Fibroblast of peridontal ligament (primary cell): ENCODE measurements at regions not wholly inside any gene's neighbourhood (a gene's known extent, or its start where the extent isn't known, plus 50 kb on each side); places are given as distances from the start of the nearest gene placed in this dataset.
"Not testable (repeated sequence)": the region's sequence is repeated elsewhere in the genome, so short reads cannot be mapped to it uniquely, and the experiment has no call there.

ENCODE experiments used
- DNase-seq: peaks from one replicate; pipeline ENCODE4 v3.0.0-alpha.2; 2010; ENCODE audit errors: extremely low read depth

DNA sequence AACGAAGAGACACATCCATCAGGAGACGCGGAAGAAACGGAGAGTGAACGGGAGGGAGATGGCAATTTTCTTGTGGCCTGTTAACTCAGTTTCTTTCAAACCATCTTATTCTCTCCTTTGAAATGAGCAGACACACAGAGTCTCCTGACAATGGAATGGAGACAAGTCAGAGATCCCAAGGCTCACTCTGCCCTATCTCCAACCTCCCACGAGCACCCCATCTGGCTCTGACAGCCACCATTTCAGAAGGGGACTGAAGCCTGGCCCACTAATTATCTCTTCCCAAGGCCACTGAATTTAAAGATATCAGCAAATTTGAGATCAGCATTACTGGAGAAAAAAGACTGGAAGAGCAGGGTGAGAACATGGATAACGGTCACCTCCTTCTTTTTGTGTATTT, 215.6 kb downstream of the DHX15 start:
- no peak for DNase-seq

DNA sequence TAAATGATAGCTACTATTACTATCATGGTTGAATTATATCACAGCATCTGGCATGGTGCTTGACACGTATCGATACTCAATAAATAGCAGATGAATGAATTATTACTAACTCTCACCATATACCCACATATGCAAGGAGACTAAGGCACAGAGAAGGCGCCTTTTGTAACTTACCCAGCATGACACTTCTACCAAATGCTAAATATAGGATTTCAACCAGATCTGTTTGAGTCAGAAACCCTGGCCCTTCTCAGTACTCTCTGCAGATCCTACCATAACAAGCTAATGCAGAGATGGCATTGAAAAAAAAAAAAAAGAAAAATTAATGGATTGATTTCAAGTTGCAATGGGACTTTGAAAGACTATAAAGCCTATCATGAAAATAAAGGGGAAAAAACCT, 219.5 kb downstream of the DHX15 start:
- no peak for DNase-seq

DNA sequence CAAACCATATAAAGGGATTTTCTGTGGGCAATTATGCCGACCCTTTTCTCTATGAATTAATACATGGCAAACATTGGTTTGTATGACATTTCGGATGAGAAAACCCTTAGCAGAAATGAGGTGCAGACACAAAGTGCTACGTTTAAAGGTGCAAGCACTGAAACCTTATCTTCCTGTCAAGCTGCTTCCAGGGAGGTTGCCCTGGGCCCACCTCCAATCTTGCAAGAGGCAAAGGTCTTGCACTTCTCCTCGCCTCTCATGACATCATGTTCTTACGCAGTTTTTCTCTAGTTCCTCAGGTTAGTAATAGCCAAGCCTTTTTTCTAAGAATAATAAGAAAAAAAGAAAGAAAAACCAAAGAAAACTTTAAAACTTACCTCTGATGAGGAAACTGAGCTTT, 220.1 kb downstream of the DHX15 start:
- DNase-seq = no peak

DNA sequence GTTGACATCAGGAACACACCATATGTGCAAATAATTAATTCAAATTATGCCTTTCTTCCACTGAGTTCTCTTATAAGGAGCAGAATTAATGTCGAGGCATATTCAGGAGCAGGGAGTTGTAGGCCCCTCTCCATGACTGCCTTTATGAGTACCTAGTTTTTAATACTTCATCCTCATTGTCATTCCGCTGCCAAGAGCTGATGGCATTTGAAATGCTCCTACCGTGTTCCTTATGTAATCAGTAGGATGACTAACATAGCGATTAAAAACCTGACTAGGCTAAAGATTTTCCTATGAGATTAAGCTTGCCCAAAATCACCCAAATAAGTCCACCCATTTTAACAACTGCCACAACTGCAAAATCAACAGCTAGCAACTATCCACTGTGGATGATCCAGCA, 220.6 kb downstream of the DHX15 start:
- no peak for DNase-seq

DNA sequence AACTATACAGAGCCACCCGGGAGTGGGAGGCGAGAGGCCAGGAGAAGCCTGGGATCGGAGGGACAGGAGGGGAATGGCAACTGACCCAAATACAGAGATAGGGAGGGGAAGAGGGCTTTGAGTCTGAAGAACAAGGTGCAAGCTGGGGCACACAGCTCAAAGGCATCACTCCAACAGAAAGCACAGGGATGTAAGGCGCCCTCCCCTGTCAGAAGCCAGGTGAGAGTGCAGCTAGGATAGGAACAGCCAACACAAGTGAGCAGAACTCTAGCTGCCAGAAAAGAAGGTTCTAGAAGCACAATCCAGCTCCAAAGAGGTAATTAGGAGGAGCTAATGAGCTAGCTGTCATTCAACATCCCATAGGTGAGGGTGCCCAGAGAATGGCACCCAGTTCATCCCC, 232.2 kb downstream of the DHX15 start:
- no peak for DNase-seq

DNA sequence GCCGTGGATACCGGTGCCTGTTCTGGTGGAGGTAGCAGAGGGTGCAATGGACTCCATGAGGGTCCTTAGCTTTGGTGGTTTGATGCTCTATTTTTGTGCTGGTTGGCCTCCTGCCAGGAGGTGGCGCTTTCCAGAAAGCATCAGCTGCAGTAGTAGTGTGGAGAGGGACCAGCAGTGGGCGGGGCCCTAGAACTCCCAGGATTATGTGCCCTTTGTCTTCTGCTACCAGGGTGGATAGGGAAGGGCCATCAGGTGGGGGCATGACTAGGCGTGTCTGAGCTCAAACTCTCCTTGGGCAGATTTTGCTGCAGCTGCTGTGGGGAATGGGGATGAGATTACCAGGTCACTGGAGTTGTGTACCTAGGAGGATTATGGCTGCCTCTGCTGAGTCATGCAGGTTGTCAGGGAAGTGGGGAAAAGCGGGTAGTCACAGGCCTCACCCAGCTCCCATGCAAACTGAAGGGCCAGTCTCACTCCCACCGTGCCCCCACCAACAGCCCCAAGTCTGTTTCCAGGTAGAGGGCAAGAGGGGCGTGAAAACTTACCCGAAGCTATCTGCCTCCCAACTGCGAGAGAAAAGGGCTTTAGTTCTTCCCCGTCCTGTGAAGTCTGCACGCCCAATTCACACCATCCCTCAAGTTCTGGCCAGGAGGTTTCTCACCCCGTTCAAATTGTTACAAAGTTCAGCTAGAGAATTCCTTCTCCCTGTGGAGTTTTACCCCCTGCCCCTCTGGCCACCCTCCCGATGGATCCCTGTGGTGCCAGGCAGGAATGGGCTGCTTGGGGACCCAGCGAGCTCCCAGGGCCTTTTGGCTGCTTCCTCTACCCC, 235.0 kb downstream of the DHX15 start:
- not testable (repeated sequence) for DNase-seq

DNA sequence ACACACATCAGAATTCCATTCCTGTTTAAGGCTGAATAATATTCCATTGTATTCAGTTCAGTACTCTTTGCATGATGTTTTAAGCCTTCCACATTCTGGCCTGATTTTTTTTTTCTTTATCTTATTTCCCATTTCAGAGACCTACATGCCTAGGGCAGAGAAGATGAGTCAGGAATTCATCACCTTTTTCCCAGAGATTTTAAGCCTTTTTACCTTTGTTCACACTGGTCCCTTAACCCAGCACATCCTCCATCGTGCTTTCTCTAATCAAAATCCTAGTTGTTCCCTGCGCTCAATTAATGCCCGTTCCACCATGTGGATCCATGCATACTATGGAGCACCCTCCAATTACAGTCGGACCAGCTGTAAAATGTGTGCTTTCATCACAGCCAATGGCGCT, 245.1 kb downstream of the DHX15 start:
- DNase-seq = no peak

DNA sequence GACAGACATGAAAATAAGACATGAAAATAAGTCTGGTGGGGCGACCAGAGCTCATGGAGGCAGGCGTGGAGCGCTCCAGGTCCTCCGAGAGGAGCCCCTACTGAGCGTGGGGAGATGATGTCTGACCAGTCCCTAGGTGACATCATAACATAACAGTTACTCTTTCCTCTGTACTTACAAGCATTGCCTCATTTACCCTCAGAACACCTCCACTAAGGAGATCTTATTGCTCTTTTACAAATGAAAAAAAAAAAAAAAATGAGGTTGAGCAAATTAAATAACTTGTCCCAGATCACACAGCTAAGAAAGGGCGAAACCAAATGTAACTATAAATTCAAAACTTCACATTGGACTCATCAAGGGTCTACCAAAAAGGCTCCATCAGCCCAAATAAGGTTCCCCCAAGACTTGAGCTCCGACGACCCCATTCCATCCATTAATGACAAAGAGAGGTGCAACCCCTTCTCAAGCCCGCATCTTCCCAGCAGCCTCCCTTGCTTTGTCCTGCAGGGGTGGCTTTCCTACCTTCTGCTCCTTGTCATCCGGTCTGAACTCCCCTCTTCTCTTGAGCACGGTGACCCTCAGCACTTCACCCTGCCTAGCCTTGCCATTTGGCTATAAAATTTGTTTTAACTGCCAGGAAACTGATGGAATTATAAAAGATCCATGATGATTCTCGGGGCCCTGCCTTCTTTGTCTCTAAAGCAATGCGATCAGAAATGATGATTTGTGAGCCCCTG, 246.7 kb downstream of the DHX15 start:
- no peak for DNase-seq

DNA sequence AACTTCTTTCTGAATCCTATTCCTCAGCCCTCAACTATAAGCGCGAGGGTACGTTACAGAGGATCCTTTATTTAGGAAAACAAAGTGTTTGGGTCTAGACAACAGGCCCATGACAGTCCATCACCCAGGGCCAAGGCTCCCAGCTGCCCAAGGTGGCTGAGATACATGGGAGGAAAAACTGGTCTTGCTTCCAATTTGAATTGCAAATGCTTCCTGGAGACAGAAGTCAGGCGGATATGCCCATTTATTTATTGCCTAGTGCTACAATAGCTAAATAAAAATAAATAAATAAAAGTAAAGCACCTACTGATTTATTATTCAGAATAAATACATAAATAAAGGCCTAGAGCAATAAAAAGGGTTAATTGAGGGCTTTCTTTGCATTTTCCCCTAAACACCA, 248.7 kb downstream of the DHX15 start:
- no peak for DNase-seq

DNA sequence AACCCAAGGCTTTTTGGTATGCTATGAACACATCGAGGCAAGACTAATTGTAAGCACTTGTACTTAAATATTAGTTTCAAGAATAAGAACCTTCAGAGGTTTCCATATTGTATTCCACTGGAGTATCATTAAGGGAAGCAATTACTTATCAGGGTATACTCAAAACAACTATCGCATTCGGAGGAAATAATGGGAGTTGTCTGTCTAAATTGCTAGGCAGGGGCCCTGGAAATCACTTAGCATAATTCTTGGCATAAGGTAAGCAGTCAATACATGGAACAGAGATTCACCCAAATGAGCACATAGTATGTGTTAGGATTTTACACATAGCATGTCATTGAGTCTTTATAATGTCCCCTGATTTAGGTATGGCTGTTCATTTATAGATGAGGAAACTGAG, 249.4 kb downstream of the DHX15 start:
- DNase-seq = no peak

DNA sequence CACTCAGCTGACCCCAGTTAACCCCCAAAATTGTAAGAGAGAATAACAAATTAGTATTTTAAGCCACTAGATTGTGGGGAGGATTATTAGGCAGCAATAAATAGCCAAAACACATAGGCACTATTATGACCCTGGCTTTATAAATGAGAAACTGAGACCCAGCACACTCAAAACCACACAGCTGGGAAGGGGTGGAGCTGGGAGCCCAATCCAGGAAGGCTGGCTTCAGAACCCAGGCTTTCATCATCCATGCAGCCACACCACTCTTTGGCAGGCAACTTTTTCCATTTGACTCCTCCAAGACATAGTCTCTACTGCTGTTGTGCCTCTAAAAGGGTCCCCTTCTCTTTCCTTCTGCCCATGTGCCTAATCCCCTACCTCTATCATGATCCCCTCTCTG, 253.8 kb downstream of the DHX15 start:
- DNase-seq = no peak

DNA sequence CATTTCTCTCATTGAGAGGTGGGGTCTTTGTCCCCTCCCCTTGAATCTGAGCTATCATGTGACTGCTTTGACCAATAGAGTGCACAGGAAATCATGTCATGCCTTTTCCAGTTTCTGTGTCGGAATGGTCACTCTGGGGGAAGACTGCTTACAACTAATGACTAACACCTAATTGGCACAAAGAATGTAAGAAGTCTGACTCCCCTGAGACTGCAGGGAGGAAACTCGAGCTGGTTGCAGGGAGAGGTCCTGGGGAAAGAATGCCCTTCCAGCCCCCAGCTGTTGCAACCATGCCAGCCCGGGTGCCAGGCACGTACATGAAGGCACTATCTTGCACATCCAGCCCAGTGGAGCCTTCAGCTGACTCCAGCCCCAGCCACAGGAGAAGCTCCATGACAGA, 254.2 kb downstream of the DHX15 start:
- no peak for DNase-seq

DNA sequence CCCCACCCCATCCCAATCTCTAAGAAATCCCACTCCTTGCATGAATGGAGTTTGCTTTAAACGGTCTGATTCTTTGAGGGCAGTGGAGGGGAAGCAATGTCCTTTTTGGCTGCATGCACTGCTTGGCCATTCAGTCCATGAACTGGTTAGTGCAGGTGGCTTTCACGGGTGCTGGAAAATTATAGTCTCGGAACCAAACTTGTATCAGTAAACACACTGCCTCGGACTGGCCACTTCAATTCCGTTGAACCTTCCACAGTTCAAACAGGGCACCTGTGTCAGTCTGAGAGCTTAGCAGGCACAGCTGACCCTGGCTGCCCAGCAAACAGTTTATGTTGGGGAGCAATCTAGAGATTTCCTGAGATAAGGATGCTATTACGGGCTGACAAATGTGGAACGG, 255.6 kb downstream of the DHX15 start:
- DNase-seq = no peak

DNA sequence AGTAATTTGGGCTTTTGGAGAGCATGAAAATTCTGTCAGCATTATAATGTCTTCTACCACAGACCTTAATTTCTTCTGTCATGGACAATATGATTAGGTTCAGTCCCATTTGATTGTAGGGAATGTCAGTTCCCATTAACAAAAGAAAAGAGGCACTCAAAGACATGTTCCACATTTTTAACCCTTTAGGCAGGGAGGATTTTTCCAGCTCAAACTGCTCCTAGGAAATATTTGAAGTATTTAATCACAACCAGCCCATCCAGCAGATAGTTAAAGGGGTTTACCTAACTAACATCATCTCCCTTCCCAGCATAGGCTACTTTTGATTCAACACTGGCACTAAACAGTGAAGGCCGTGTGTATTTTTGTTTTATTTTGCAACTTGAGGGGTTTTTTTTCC, 256.0 kb downstream of the DHX15 start:
- no peak for DNase-seq

DNA sequence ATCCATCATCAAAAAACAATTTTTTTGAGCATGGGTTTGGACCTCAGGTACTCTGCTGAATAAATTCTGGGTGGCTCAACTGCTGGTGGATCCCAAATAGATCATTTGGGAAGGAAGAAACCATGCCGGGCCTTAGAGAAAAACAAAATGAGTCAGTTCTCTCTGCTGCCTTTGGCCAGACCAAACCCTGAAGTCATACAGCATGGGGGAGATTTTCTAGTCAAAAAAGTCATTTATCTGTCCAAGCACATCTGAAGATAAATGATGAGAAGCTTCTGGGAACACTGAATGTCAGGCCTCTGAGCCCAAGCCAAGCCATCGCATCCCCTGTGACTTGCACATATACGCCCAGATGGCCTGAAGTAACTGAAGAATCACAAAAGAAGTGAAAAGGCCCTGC, 261.4 kb downstream of the DHX15 start:
- DNase-seq = no peak

DNA sequence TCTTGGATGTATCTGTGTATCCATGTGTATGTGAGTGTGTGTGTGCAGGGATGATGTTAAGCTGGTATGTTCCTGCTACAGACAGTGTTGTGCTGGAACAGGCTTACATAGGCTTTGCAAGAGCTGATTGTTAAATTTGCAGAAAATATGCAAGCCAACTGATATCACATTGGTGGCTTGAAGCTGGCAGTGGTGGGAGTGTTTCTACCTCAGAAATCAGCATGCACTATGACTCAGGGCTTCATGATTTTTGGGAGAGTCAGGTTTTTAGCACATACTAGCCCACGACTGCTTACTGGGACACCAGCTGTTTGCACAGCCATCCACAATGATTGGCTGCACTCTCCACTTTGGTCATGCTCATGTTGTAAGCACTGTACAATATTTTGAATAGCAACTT, 261.8 kb downstream of the DHX15 start:
- DNase-seq = peak; percentile 4

DNA sequence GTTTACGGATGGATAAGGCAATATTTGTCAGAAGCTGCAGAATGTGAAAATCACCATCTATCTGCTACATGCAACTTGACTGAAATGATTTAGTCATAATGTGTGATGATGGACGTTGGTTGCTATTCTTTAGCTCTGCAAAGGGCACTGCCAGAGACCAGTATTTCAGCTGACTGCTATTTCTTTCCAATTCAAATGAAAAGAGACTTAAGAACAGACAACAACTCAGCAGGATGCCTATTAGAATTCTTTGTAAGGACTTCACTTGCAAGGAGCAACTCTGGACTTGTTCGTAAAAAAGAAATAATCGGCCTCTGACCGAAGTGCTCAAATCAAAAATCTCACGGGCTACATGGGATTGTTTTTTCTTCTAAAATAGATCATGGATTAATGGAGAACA, 262.7 kb downstream of the DHX15 start:
- no peak for DNase-seq

DNA sequence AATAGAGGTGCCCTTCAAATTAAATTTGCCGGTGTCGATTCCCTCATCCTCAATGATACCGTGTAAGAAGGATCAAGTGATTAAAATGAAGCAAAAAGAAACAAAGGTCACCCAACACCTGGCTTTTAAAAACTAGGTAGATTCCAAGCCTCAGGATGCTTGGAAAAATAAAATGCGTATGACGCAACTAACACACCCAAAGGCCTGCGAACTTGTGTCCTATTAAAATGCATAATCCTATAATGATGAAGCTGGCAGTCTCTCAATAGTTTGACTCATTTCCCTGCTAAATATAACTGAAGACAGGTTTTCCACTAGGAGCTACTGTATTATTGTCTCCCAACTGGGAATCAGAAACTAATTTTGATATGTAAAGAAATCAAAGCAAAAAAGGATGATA, 263.2 kb downstream of the DHX15 start:
- no peak for DNase-seq

DNA sequence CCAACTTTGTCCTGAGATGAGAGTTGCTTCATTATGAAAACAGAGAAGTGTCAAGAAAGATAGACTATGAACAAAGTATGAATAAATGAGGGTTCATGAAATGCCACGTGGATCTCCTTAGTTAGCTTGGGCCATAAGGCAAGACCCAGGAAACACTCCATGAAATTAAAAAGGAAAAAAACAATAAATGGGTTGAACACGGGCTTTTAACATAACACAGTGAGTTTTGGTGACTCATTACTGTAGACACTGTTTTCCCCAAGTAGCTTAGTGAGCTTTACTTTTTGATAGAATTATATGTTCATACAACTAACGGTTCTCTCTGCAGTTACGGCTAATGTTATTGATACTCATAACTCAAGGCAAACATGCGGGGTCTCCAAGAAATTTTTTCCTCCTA, 265.0 kb downstream of the DHX15 start:
- DNase-seq = no peak

DNA sequence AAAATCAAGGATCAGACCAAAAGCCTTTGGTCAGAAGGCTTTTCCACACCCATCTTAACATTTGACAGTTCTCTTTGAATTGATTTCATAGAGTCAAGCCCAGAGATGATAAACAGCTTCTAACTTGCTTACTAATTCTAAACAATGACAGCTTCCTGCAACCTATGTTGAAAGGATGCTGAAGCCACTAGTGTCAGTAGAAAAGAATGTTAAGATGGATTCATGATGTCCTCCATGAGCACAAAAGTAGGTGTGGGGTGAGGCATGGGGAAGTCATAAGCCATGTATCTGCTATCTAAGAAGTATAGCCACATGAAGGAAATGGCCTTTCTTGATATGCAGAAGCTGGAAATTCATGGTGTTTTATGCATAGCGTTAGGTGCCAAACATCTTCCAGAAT, 269.3 kb downstream of the DHX15 start:
- no peak for DNase-seq

DNA sequence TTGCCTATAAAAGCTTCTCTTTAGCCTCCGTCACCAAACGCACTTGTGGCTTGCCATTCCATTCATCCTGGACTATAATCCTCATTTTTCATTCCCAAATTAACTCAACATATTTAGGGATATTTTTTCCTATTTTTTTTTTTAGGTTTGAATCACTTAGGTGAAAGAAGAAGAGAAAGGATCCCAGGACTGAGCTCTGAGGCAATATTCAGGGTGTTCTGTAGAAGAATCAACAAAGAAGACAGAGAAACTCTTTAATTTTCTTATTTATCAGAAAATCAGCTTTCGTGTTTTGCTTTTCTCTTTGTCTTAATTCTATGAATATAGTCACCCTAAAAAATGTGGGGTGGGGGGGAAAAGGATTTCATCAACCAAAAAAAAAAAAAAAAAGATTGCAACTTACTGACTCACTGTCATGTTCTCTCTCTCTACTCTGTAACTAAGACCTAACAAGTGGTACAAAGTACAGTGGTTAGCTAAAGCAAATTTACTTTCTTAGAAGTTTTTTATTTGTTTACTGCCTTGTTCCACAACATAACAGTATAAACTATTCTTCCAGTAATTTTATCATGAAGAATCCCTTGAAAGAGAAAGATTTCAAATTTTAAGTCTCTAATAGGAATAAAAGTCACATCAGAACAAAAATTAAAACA, 272.0 kb downstream of the DHX15 start:
- DNase-seq = no peak

DNA sequence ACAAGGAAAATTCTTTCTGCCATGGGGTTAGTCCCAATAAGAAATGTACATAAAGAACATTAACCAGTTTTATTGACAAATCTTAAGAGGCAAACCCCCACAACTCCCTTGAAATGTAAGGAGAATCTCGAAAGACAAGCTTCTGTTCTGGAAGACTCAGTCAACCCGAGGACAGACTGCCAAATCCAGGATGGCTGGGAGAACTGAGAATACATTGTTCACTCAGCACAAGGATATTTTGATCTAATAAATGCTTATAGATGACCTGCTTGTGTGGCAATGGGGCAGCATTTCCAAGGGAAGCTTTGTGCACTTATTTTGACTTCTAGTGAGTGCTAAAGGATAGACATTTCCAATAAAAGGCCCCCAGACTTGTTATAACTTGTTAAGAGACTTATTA, 280.4 kb downstream of the DHX15 start:
- no peak for DNase-seq

DNA sequence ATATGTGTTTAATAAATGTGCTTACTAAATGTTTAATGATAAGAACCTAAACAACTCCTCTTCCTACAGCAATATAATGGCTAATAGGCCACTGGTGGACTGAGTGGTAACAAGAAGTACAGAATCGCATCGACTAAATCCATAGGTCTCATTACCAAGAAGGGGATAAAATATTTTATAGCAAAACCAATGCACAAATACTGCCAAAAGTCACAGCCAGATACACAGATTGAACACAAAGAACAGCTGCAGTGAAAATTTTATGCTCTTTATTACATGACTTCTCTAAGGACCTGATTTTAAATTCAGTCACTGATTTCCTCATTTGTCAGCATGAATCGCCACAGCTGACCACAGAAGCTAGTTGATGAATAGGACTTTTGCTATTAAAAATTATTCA, 285.4 kb downstream of the DHX15 start:
- DNase-seq = no peak
